ENCODE measurements at regions not wholly inside any gene's neighbourhood (a gene's known extent, or its start where the extent isn't known, plus 50 kb on each side); places are given as distances from the start of the nearest gene placed in this dataset.
"Not testable (repeated sequence)": the region's sequence is repeated elsewhere in the genome, so short reads cannot be mapped to it uniquely, and the experiment has no call there.

- no peak for DNase-seq
Observed at GRCh38 chr6:94215552-94215951, 796.2 kb upstream of the EPHA7 start.

- no peak for DNase-seq
Observed at GRCh38 chr6:94213226-94213625, 793.9 kb upstream of the EPHA7 start.

- DNase-seq: no peak
Observed at GRCh38 chr6:94196891-94197290, 777.5 kb upstream of the EPHA7 start.

GRCh38 chr6:94190030-94190429, 770.7 kb upstream of the EPHA7 start:
- DNase-seq: no peak

GRCh38 chr6:94184666-94185464, 765.5 kb upstream of the EPHA7 start:
- no peak for DNase-seq

- DNase-seq: no peak
Observed at GRCh38 chr6:94177429-94177828, 758.1 kb upstream of the EPHA7 start.

GRCh38 chr6:94175465-94175864, 756.1 kb upstream of the EPHA7 start:
- no peak for DNase-seq

GRCh38 chr6:94163877-94164276, 744.5 kb upstream of the EPHA7 start:
- DNase-seq: no peak

- DNase-seq: no peak
Observed at GRCh38 chr6:94150886-94151285, 731.5 kb upstream of the EPHA7 start.

- DNase-seq: no peak
Observed at GRCh38 chr6:94144807-94145206, 725.4 kb upstream of the EPHA7 start.

- DNase-seq: not testable (repeated sequence)
Observed at GRCh38 chr6:94137178-94137577, 717.8 kb upstream of the EPHA7 start.

GRCh38 chr6:94133106-94133505, 713.7 kb upstream of the EPHA7 start:
- DNase-seq: no peak

GRCh38 chr6:94131271-94131670, 711.9 kb upstream of the EPHA7 start:
- no peak for DNase-seq

- no peak for DNase-seq
Observed at GRCh38 chr6:94130478-94130877, 711.1 kb upstream of the EPHA7 start.

- no peak for DNase-seq
Observed at GRCh38 chr6:94129926-94130325, 710.6 kb upstream of the EPHA7 start.

- no peak for DNase-seq
Observed at GRCh38 chr6:94127716-94128115, 708.4 kb upstream of the EPHA7 start.

- DNase-seq: no peak
Observed at GRCh38 chr6:94124333-94124732, 705.0 kb upstream of the EPHA7 start.

- DNase-seq: no peak
Observed at GRCh38 chr6:94121094-94121493, 701.7 kb upstream of the EPHA7 start.

- DNase-seq: no peak
Observed at GRCh38 chr6:94099072-94099471, 679.7 kb upstream of the EPHA7 start.

- no peak for DNase-seq
Observed at GRCh38 chr6:94095961-94096360, 676.6 kb upstream of the EPHA7 start.

- no peak for DNase-seq
Observed at GRCh38 chr6:94089941-94090340, 670.6 kb upstream of the EPHA7 start.

- no peak for DNase-seq
Observed at GRCh38 chr6:94088870-94089269, 669.5 kb upstream of the EPHA7 start.

GRCh38 chr6:94074764-94075163, 655.4 kb upstream of the EPHA7 start:
- no peak for DNase-seq

GRCh38 chr6:94071835-94072234, 652.5 kb upstream of the EPHA7 start:
- DNase-seq: no peak

Measured in inflammatory macrophage (primary cell).